B cell (primary cell): ENCODE measurements at regions not wholly inside any gene's neighbourhood (a gene's known extent, or its start where the extent isn't known, plus 50 kb on each side); places are given as distances from the start of the nearest gene placed in this dataset.

Source experiments
- ATAC-seq: fragments of 200-7000 bp; cut with Tn5 transposase; one replicate; pipeline ENCODE4 v1.10.0; 2021; ENCODE audit warnings: low read depth, mild to moderate bottlenecking, moderate number of reproducible peaks, moderate library complexity
- CTCF ChIA-PET: fragments of 350-600 bp; sonication (Branson Sonifier 250); formaldehyde crosslinking; loops from one replicate; lab custom pipeline; 2021; ENCODE audit warnings: antibody characterized with exemption, inconsistent platforms; lab: Charles Lee
- POLR2A ChIA-PET: fragments of 350-600 bp; sonication (Branson Sonifier 250); formaldehyde crosslinking; loops from one replicate; lab custom pipeline; 2021; ENCODE audit warnings: antibody characterized with exemption; lab: Charles Lee
- DNase-seq: peaks from one replicate; pipeline ENCODE4 v3.0.0; 2013
- H2AFZ ChIP-seq: 2 replicates; pipeline ENCODE4 v1.6.1; 2012; ENCODE audit warnings: mild to moderate bottlenecking, low read depth, low read length; ENCODE audit not compliant: insufficient read depth, poor library complexity, severe bottlenecking
- H3K27ac ChIP-seq, 2 donors: 1 replicate in 1 of 2; 2 replicates in 1 of 2; pipeline ENCODE4 v1.5.1; 2012 to 2013; ENCODE audit warnings: low read length in 2 of 2, mild to moderate bottlenecking in 2 of 2, moderate library complexity in 1 of 2
- H3K27me3 ChIP-seq, 4 experiments: fragments of 200-600 bp in 1 of 4; sonication (generic) in 1 of 4; replicated peaks in 1 of 4; 1 replicate in 2 of 4; 2 replicates in 2 of 4; pipeline versions ENCODE4 v1.6.1 to v1.7.0; 2013 to 2016; ENCODE audit warnings: low read length in 3 of 4, mild to moderate bottlenecking in 2 of 4, mixed read lengths in 1 of 4, moderate library complexity in 1 of 4; ENCODE audit not compliant: insufficient read depth in 4 of 4, control insufficient read depth in 3 of 4; ENCODE audit errors: control extremely low read depth in 1 of 4
- H3K36me3 ChIP-seq, 2 experiments: replicated peaks in 1 of 2; 1 replicate in 1 of 2; 2 replicates in 1 of 2; pipeline versions ENCODE4 v1.6.1 to v1.7.1; 2013; ENCODE audit warnings: low read length in 1 of 2; ENCODE audit not compliant: insufficient read depth in 2 of 2, control insufficient read depth in 1 of 2; ENCODE audit errors: control extremely low read depth in 1 of 2, extremely low read depth in 1 of 2
- H3K4me1 ChIP-seq, 2 donors: fragments of 200-600 bp in 1 of 2; sonication (generic) in 1 of 2; 1 replicate in 1 of 2; 2 replicates in 1 of 2; pipeline versions ENCODE4 v1.5.1 to v1.6.1; 2013 to 2017; ENCODE audit warnings: low read length in 2 of 2; ENCODE audit not compliant: control insufficient read depth in 2 of 2, insufficient read depth in 2 of 2
- H3K4me2 ChIP-seq: replicated peaks from 2 replicates; pipeline ENCODE3; 2012; ENCODE audit warnings: mild to moderate bottlenecking, low read depth, low read length; ENCODE audit not compliant: poor library complexity, severe bottlenecking
- H3K4me3 ChIP-seq, 5 experiments: fragments of 200-600 bp in 1 of 5; sonication (generic) in 1 of 5; 1 replicate in 3 of 5; 2 replicates in 2 of 5; pipeline versions ENCODE4 v1.5.1 to v1.7.0; 2011 to 2016; ENCODE audit warnings: low read length in 4 of 5, mild to moderate bottlenecking in 4 of 5, low read depth in 2 of 5, control low read depth in 1 of 5, moderate library complexity in 1 of 5; ENCODE audit not compliant: insufficient read depth in 1 of 5; ENCODE audit errors: control extremely low read depth in 1 of 5, extremely low read depth in 1 of 5
- H3K79me2 ChIP-seq: fragments of 200-600 bp; sonication (generic); one replicate; pipeline ENCODE4 v1.6.0; 2016; ENCODE audit warnings: low read length; ENCODE audit not compliant: control insufficient read depth, insufficient read depth
- H3K9ac ChIP-seq: fragments of 200-600 bp; sonication (generic); 2 replicates; pipeline ENCODE4 v1.6.1; 2017; ENCODE audit warnings: mild to moderate bottlenecking, low read length, moderate library complexity
- H3K9me3 ChIP-seq, 3 donors: one replicate each; pipeline versions ENCODE4 v1.6.1 to v1.7.1; 2013; ENCODE audit warnings: low read length in 2 of 3; ENCODE audit not compliant: control insufficient read depth in 2 of 3, insufficient read depth in 1 of 3; ENCODE audit errors: control extremely low read depth in 1 of 3
- H4K20me1 ChIP-seq: 2 replicates; pipeline ENCODE4 v1.6.0; 2012; ENCODE audit warnings: mild to moderate bottlenecking, low read length; ENCODE audit not compliant: insufficient read depth, control insufficient read depth, poor library complexity, severe bottlenecking
- H3K27ac Mint-ChIP-seq: one replicate; pipeline ENCODE4 v1.8.0; 2021; ENCODE audit warnings: mixed read lengths
- H3K27me3 Mint-ChIP-seq: one replicate; pipeline ENCODE4 v1.8.0; 2021; ENCODE audit warnings: mixed read lengths
- H3K4me1 Mint-ChIP-seq: one replicate; pipeline ENCODE4 v1.8.0; 2021; ENCODE audit warnings: mixed read lengths
- H3K4me3 Mint-ChIP-seq: one replicate; pipeline ENCODE4 v1.8.0; 2021; ENCODE audit warnings: mixed read lengths
- H3K9me3 Mint-ChIP-seq: one replicate; pipeline ENCODE4 v1.8.0; 2022; ENCODE audit warnings: mixed read lengths; ENCODE audit not compliant: insufficient read depth
- EZH2 ChIP-seq: IDR thresholded peaks from 2 replicates; pipeline ENCODE4 v1.6.1; 2012; ENCODE audit warnings: borderline replicate concordance, low read depth, mild to moderate bottlenecking, moderate library complexity, low read length; ENCODE audit not compliant: insufficient read depth, poor library complexity, severe bottlenecking
- WGBS: methylation state at CpG from one replicate; pipeline ENCODE4 v1.1.5; 2013; ENCODE audit warnings: missing lambda C conversion rate; ENCODE audit not compliant: insufficient coverage; 5-methylcytosine and 5-hydroxymethylcytosine counted together
- intact Hi-C: fragments of 100-400 bp; cut with micrococcal nuclease; formaldehyde crosslinking; loops from one replicate; pipeline ENCODE4 v1.10.0; 2022
- TF ChIP-seq, protein P1 (sequence below): fragments of 200-600 bp; IDR thresholded peaks from one replicate; pipeline ENCODE4 v1.8.0; 2022; ENCODE audit warnings: antibody characterized with exemption, mild to moderate bottlenecking

DNA sequence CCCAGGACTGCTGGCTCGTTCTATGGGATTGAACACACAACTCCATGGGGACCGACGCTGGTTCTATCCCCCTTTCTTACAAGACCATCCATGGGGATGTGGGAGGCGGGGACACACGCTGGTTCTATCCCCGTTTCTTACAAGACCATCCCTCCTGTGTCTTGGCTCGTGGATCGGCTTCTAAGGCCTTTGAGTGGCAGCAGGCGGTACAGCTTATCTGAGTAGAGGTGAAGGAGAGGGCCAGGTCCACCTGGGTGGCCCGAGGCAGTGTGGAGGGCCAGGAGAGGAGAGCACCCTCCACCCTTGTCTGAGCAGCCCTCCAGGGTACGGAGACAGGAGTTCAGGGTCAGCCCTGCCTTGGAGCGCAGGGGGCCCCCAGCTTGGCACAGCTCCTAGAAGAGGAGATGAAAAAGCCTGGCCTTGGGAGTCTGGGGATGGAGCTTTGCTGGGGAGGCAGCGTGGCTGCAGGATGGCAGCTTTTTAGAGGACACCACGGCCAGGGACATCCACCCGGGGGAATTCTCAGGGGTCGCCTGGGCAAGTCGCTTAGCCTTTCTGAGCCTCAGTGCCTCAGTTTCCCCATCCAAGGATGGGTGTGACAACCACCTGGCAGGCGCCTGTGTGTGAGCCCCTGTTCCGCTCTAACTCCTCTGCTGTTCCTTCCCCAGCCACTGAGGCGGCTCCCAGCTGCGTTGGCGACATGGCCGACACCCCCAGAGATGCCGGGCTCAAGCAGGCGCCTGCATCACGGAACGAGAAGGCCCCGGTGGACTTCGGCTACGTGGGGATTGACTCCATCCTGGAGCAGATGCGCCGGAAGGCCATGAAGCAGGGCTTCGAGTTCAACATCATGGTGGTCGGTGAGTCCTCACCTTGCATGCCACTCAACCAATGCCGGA, 341.0 kb downstream of the SEC14L1 start:
- WGBS: 98% methylated on average over 32 of the region's 35 CpGs
- Histone ChIP-seq H3K4me3 (no peak overlapping the region), H3K79me2 (peaks cover 99% of the 10 kb centered on the region), H4K20me1 (peaks cover 96% of the 10 kb centered on the region), H2AFZ (no peak overlapping the region), H3K4me2 (no peak overlapping the region), H3K9me3 (no peaks in the 10 kb centered on the region), H3K27ac (peak overlapping the region in 1 of 2 donors; percentile 37), H3K27me3 (no peaks in the 10 kb centered on the region), H3K9ac (no peak overlapping the region), H3K4me1 (peaks cover 17 to 62% of the 10 kb centered on the region in 2 donors), H3K36me3 (peaks cover 0 to 66% of the 10 kb centered on the region in 2 experiments)
- DNase-seq: no peak
- no peak for ATAC-seq
- no peak overlapping the region for H3K4me3 Mint-ChIP-seq
- TF ChIP-seq, protein P1, sequence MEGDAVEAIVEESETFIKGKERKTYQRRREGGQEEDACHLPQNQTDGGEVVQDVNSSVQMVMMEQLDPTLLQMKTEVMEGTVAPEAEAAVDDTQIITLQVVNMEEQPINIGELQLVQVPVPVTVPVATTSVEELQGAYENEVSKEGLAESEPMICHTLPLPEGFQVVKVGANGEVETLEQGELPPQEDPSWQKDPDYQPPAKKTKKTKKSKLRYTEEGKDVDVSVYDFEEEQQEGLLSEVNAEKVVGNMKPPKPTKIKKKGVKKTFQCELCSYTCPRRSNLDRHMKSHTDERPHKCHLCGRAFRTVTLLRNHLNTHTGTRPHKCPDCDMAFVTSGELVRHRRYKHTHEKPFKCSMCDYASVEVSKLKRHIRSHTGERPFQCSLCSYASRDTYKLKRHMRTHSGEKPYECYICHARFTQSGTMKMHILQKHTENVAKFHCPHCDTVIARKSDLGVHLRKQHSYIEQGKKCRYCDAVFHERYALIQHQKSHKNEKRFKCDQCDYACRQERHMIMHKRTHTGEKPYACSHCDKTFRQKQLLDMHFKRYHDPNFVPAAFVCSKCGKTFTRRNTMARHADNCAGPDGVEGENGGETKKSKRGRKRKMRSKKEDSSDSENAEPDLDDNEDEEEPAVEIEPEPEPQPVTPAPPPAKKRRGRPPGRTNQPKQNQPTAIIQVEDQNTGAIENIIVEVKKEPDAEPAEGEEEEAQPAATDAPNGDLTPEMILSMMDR: no peak
- TF ChIP-seq EZH2: no peak
- intact Hi-C loops: no loop called here
- H3K27me3 Mint-ChIP-seq: no peaks in the 10 kb centered on the region
- H3K9me3 Mint-ChIP-seq: no peaks in the 10 kb centered on the region
- peaks cover 38% of the 10 kb centered on the region for H3K4me1 Mint-ChIP-seq
- ChIA-PET POLR2A (no interaction called here), CTCF (interaction anchor here (1.0 to 1.8 kb wide), 4 partner anchors 9 to 52 kb away, joined by 3 to 5 read pairs (median 4); no protein-coding TSS in a partner anchor)
- H3K27ac Mint-ChIP-seq: peak overlapping the region; percentile 76
